ENCODE measurements at regions not wholly inside any gene's neighbourhood (a gene's known extent, or its start where the extent isn't known, plus 50 kb on each side); places are given as distances from the start of the nearest gene placed in this dataset.

GRCh38 chr5:61790007-61790406 lies 457.9 kb downstream of the ZSWIM6 start:
- Mint-ChIP-seq H3K4me1 (no peaks in the 10 kb centered on the region), H3K27ac (no peak overlapping the region), H3K9me3 (peaks cover 0 to 4% (median 0%) of the 10 kb centered on the region in 5 donors), H3K36me3 (no peaks in the 10 kb centered on the region), H3K4me3 (no peak overlapping the region), H3K27me3 (peaks cover 3 to 10% of the 10 kb centered on the region in 2 donors)
- Histone ChIP-seq H3K27ac (ENCODE audit: low read depth, low read length) (no peak overlapping the region), H3K9me3 (ENCODE audit: low read length) (no peaks in the 10 kb centered on the region), H3K27me3 (ENCODE audit: insufficient read depth, low read length, poor library complexity, severe bottlenecking) (no peaks in the 10 kb centered on the region), H3K4me1 (ENCODE audit: insufficient read depth, low read length) (no peaks in the 10 kb centered on the region), H3K4me3 (ENCODE audit: low read length) (no peak overlapping the region), H3K36me3 (ENCODE audit: insufficient read depth, low read length) (no peaks in the 10 kb centered on the region)
- no peak for DNase-seq
- ChIA-PET CTCF (no interaction called here), POLR2A (no interaction called here)

GRCh38 chr5:61790678-61791077 lies 458.6 kb downstream of the ZSWIM6 start:
- DNase-seq = no peak
- no peaks in the 10 kb centered on the region for H3K4me1 ChIP-seq (ENCODE audit: insufficient read depth, low read length)
- H3K27me3 Mint-ChIP-seq = peaks cover 0 to 4% of the 10 kb centered on the region in 2 donors
- no peaks in the 10 kb centered on the region for H3K36me3 ChIP-seq (ENCODE audit: insufficient read depth, low read length)
- H3K9me3 Mint-ChIP-seq = peaks cover 0 to 4% (median 0%) of the 10 kb centered on the region in 5 donors
- H3K27ac ChIP-seq (ENCODE audit: low read depth, low read length) = no peak overlapping the region
- H3K27ac Mint-ChIP-seq = no peak overlapping the region
- no peaks in the 10 kb centered on the region for H3K4me1 Mint-ChIP-seq
- H3K27me3 ChIP-seq (ENCODE audit: insufficient read depth, low read length, poor library complexity, severe bottlenecking) = no peaks in the 10 kb centered on the region
- H3K4me3 ChIP-seq (ENCODE audit: low read length) = no peak overlapping the region
- POLR2A ChIA-PET = no interaction called here
- no peaks in the 10 kb centered on the region for H3K36me3 Mint-ChIP-seq
- H3K9me3 ChIP-seq (ENCODE audit: low read length) = no peaks in the 10 kb centered on the region
- no peak overlapping the region for H3K4me3 Mint-ChIP-seq
- CTCF ChIA-PET = no interaction called here

GRCh38 chr5:61796773-61797172 lies 464.7 kb downstream of the ZSWIM6 start:
- DNase-seq = no peak

GRCh38 chr5:61800450-61800849 lies 468.4 kb downstream of the ZSWIM6 start:
- ChIA-PET CTCF (no interaction called here), POLR2A (no interaction called here)
- H3K9me3 ChIP-seq (ENCODE audit: low read length) = no peaks in the 10 kb centered on the region
- no peak overlapping the region for H3K27ac ChIP-seq (ENCODE audit: low read depth, low read length)
- H3K36me3 ChIP-seq (ENCODE audit: insufficient read depth, low read length) = no peaks in the 10 kb centered on the region
- Mint-ChIP-seq H3K4me3 (no peak overlapping the region), H3K27me3 (peaks cover 0 to 4% of the 10 kb centered on the region in 2 donors), H3K27ac (no peak overlapping the region), H3K36me3 (no peaks in the 10 kb centered on the region), H3K9me3 (no peaks in the 10 kb centered on the region), H3K4me1 (no peaks in the 10 kb centered on the region)
- DNase-seq = no peak
- no peak overlapping the region for H3K4me3 ChIP-seq (ENCODE audit: low read length)
- no peaks in the 10 kb centered on the region for H3K4me1 ChIP-seq (ENCODE audit: insufficient read depth, low read length)
- H3K27me3 ChIP-seq (ENCODE audit: insufficient read depth, low read length, poor library complexity, severe bottlenecking) = no peaks in the 10 kb centered on the region

More at GRCh38 chr5:61796773-61797172, 464.7 kb downstream of the ZSWIM6 start:
- Histone ChIP-seq H3K4me1 (ENCODE audit: insufficient read depth, low read length) (no peaks in the 10 kb centered on the region), H3K4me3 (ENCODE audit: low read length) (no peak overlapping the region), H3K36me3 (ENCODE audit: insufficient read depth, low read length) (no peaks in the 10 kb centered on the region), H3K9me3 (ENCODE audit: low read length) (no peaks in the 10 kb centered on the region), H3K27ac (ENCODE audit: low read depth, low read length) (no peak overlapping the region), H3K27me3 (ENCODE audit: insufficient read depth, low read length, poor library complexity, severe bottlenecking) (no peaks in the 10 kb centered on the region)
- Mint-ChIP-seq H3K36me3 (no peaks in the 10 kb centered on the region), H3K4me1 (no peaks in the 10 kb centered on the region), H3K27ac (no peak overlapping the region), H3K9me3 (peaks cover 0 to 2% (median 0%) of the 10 kb centered on the region in 5 donors), H3K4me3 (no peak overlapping the region), H3K27me3 (peaks cover 0 to 8% of the 10 kb centered on the region in 2 donors)
- ChIA-PET POLR2A (no interaction called here), CTCF (no interaction called here)

GRCh38 chr5:61801174-61801573 lies 469.1 kb downstream of the ZSWIM6 start:
- Histone ChIP-seq H3K27me3 (ENCODE audit: insufficient read depth, low read length, poor library complexity, severe bottlenecking) (no peaks in the 10 kb centered on the region), H3K27ac (ENCODE audit: low read depth, low read length) (no peak overlapping the region), H3K4me3 (ENCODE audit: low read length) (no peak overlapping the region), H3K9me3 (ENCODE audit: low read length) (no peaks in the 10 kb centered on the region), H3K36me3 (ENCODE audit: insufficient read depth, low read length) (no peaks in the 10 kb centered on the region), H3K4me1 (ENCODE audit: insufficient read depth, low read length) (no peaks in the 10 kb centered on the region)
- Mint-ChIP-seq H3K9me3 (no peaks in the 10 kb centered on the region), H3K36me3 (no peaks in the 10 kb centered on the region), H3K27ac (no peak overlapping the region), H3K4me3 (no peak overlapping the region), H3K27me3 (peaks cover 0 to 4% of the 10 kb centered on the region in 2 donors), H3K4me1 (no peaks in the 10 kb centered on the region)
- ChIA-PET POLR2A (no interaction called here), CTCF (no interaction called here)
- no peak for DNase-seq

GRCh38 chr5:61802456-61802855 lies 470.4 kb downstream of the ZSWIM6 start:
- H3K9me3 Mint-ChIP-seq = no peaks in the 10 kb centered on the region
- POLR2A ChIA-PET = no interaction called here

GRCh38 chr5:61805101-61805500 lies 473.0 kb downstream of the ZSWIM6 start:
- H3K36me3 Mint-ChIP-seq = no peaks in the 10 kb centered on the region
- H3K4me1 Mint-ChIP-seq = no peaks in the 10 kb centered on the region
- H3K27ac ChIP-seq (ENCODE audit: low read depth, low read length) = no peak overlapping the region
- CTCF ChIA-PET = no interaction called here
- H3K27ac Mint-ChIP-seq = no peak overlapping the region
- H3K4me3 Mint-ChIP-seq = no peak overlapping the region
- POLR2A ChIA-PET = no interaction called here
- no peak overlapping the region for H3K4me3 ChIP-seq (ENCODE audit: low read length)
- DNase-seq = no peak
- H3K27me3 Mint-ChIP-seq = peaks cover 0 to 3% of the 10 kb centered on the region in 2 donors
- no peaks in the 10 kb centered on the region for H3K27me3 ChIP-seq (ENCODE audit: insufficient read depth, low read length, poor library complexity, severe bottlenecking)
- no peaks in the 10 kb centered on the region for H3K9me3 ChIP-seq (ENCODE audit: low read length)
- H3K36me3 ChIP-seq (ENCODE audit: insufficient read depth, low read length) = no peaks in the 10 kb centered on the region
- H3K4me1 ChIP-seq (ENCODE audit: insufficient read depth, low read length) = no peaks in the 10 kb centered on the region
- H3K9me3 Mint-ChIP-seq = peaks cover 0 to 1% (median 0%) of the 10 kb centered on the region in 5 donors

More at GRCh38 chr5:61802456-61802855, 470.4 kb downstream of the ZSWIM6 start:
- H3K9me3 ChIP-seq (ENCODE audit: low read length) = no peaks in the 10 kb centered on the region
- H3K36me3 Mint-ChIP-seq = no peaks in the 10 kb centered on the region
- CTCF ChIA-PET = no interaction called here
- H3K27ac ChIP-seq (ENCODE audit: low read depth, low read length) = no peak overlapping the region
- H3K27me3 ChIP-seq (ENCODE audit: insufficient read depth, low read length, poor library complexity, severe bottlenecking) = no peaks in the 10 kb centered on the region
- no peaks in the 10 kb centered on the region for H3K36me3 ChIP-seq (ENCODE audit: insufficient read depth, low read length)
- no peak overlapping the region for H3K4me3 Mint-ChIP-seq
- H3K4me3 ChIP-seq (ENCODE audit: low read length) = no peak overlapping the region
- no peak overlapping the region for H3K27ac Mint-ChIP-seq
- H3K27me3 Mint-ChIP-seq = peaks cover 0 to 3% of the 10 kb centered on the region in 2 donors
- DNase-seq = no peak
- H3K4me1 ChIP-seq (ENCODE audit: insufficient read depth, low read length) = no peaks in the 10 kb centered on the region
- no peaks in the 10 kb centered on the region for H3K4me1 Mint-ChIP-seq

GRCh38 chr5:61806491-61807020 lies 474.5 kb downstream of the ZSWIM6 start:
- H3K27ac ChIP-seq (ENCODE audit: low read depth, low read length) = no peak overlapping the region
- DNase-seq = no peak
- no peaks in the 10 kb centered on the region for H3K4me1 ChIP-seq (ENCODE audit: insufficient read depth, low read length)
- CTCF ChIA-PET = no interaction called here
- Mint-ChIP-seq H3K36me3 (no peaks in the 10 kb centered on the region), H3K27ac (no peak overlapping the region), H3K4me3 (no peak overlapping the region), H3K4me1 (no peaks in the 10 kb centered on the region), H3K27me3 (peaks cover 0 to 3% of the 10 kb centered on the region in 2 donors), H3K9me3 (peaks cover 0 to 2% (median 0%) of the 10 kb centered on the region in 5 donors)
- H3K4me3 ChIP-seq (ENCODE audit: low read length) = no peak overlapping the region
- no peaks in the 10 kb centered on the region for H3K9me3 ChIP-seq (ENCODE audit: low read length)
- POLR2A ChIA-PET = no interaction called here
- no peaks in the 10 kb centered on the region for H3K36me3 ChIP-seq (ENCODE audit: insufficient read depth, low read length)
- H3K27me3 ChIP-seq (ENCODE audit: insufficient read depth, low read length, poor library complexity, severe bottlenecking) = no peaks in the 10 kb centered on the region

GRCh38 chr5:61808091-61808490 lies 476.0 kb downstream of the ZSWIM6 start:
- no peaks in the 10 kb centered on the region for H3K9me3 ChIP-seq (ENCODE audit: low read length)
- H3K36me3 Mint-ChIP-seq = no peaks in the 10 kb centered on the region
- H3K4me3 ChIP-seq (ENCODE audit: low read length) = no peak overlapping the region
- H3K4me1 ChIP-seq (ENCODE audit: insufficient read depth, low read length) = no peaks in the 10 kb centered on the region
- H3K4me3 Mint-ChIP-seq = no peak overlapping the region
- peaks cover 3 to 5% of the 10 kb centered on the region in 2 donors for H3K27me3 Mint-ChIP-seq
- H3K27me3 ChIP-seq (ENCODE audit: insufficient read depth, low read length, poor library complexity, severe bottlenecking) = no peaks in the 10 kb centered on the region
- H3K27ac Mint-ChIP-seq = no peak overlapping the region
- peaks cover 0 to 2% (median 0%) of the 10 kb centered on the region in 5 donors for H3K9me3 Mint-ChIP-seq
- no peak for DNase-seq
- POLR2A ChIA-PET = no interaction called here
- H3K36me3 ChIP-seq (ENCODE audit: insufficient read depth, low read length) = no peaks in the 10 kb centered on the region
- no peaks in the 10 kb centered on the region for H3K4me1 Mint-ChIP-seq
- no peak overlapping the region for H3K27ac ChIP-seq (ENCODE audit: low read depth, low read length)
- CTCF ChIA-PET = no interaction called here
